ENCODE measurements at regions not wholly inside any gene's neighbourhood (a gene's known extent, or its start where the extent isn't known, plus 50 kb on each side); places are given as distances from the start of the nearest gene placed in this dataset.

DNA sequence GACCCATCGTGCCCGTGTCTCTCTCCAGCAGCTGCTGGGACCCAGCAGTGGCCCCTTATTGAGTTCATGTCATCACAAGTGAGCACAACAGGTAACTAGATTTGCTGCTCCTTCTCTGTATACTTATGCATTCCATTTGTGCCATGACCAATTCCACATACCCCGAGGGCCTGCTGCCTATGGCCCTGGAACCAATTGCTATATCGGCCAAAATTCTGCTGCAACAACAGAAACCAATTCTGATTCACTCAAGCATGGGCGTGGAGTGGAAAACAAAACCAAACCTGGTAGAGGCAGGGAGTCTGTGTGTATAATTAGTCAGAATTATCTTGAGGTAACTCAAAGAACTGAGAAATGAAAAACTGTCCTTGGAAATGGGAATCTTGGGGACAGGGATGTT lies 516.6 kb downstream of the EPHB1 start:
- H3K4me1 ChIP-seq (replicated peaks in 1 of 2; ENCODE audit: control insufficient read depth in 2 of 2, insufficient read depth in 2 of 2, low read length in 2 of 2), result no peaks in the 10 kb centered on the region
- ATAC-seq (no peak), DNase-seq (ENCODE audit: extremely low read depth in 1 of 4, low spot score in 3 of 4) (no peak), FAIRE-seq (no peak)
- TF ChIP-seq MECOM (CRISPR knock-in tag; IDR thresholded peaks at IDR 0.05), result no peak
- no peak for TF ChIP-seq MCM3 (IDR thresholded peaks at IDR 0.05)
- no peak for TF ChIP-seq JUND (IDR thresholded peaks at IDR 0.05; ENCODE audit: borderline replicate concordance, low read depth, low read length)
- TF ChIP-seq JUND (tag; IDR thresholded peaks at IDR 0.05; ENCODE audit: borderline replicate concordance, low read depth, low read length), result no peak
- no peak for TF ChIP-seq TBL1XR1 (IDR thresholded peaks at IDR 0.05; ENCODE audit: low read length in 2 of 2)
- no peak for TF ChIP-seq SAFB (IDR thresholded peaks at IDR 0.05; ENCODE audit: borderline replicate concordance, low read depth, low read length)
- no peak for TF ChIP-seq POLR3G (IDR thresholded peaks at IDR 0.05; ENCODE audit: extremely low read depth, insufficient read length, insufficient replicate concordance)
- no peak for TF ChIP-seq MAFK (IDR thresholded peaks at IDR 0.05; ENCODE audit: low read length)
- no peak for TF ChIP-seq FOXA1 (IDR thresholded peaks at IDR 0.05; ENCODE audit: borderline replicate concordance)
- no peaks in the 10 kb centered on the region for H3K9me1 ChIP-seq (ENCODE audit: control insufficient read depth, insufficient read depth, low read length)
- WGBS (ENCODE audit: insufficient coverage, low coverage, missing lambda C conversion rate), result 0% methylated on average over 5 of the region's 5 CpGs
- H3K9me3 ChIP-seq (replicated peaks; ENCODE audit: control insufficient read depth, insufficient read depth, low read depth, low read length), result no peaks in the 10 kb centered on the region
- in situ Hi-C loops (cut with MboI) (no loop called here), intact Hi-C loops (cut with micrococcal nuclease) (no loop called here)
- no peaks in the 10 kb centered on the region for H4K20me1 ChIP-seq (replicated peaks; ENCODE audit: control insufficient read depth, insufficient read depth, low read length)
- H3K27me3 ChIP-seq (ENCODE audit: control insufficient read depth in 2 of 2, insufficient read depth in 2 of 2, low read length in 2 of 2), result no peaks in the 10 kb centered on the region
- H3K9ac ChIP-seq (ENCODE audit: insufficient read depth in 1 of 2, low read depth in 2 of 2, low read length in 2 of 2), result no peak overlapping the region
- no peak overlapping the region for H3K4me2 ChIP-seq (ENCODE audit: insufficient read depth, low read length)
- H3K27ac ChIP-seq (ENCODE audit: extremely low read depth, low read depth, low read length), result no peak overlapping the region
- ChIA-PET CTCF (ENCODE audit: low intra/inter-chr PET ratio) (no interaction called here), POLR2A (no interaction called here)
- H3K79me2 ChIP-seq (ENCODE audit: control insufficient read depth, insufficient read depth, low read length), result no peaks in the 10 kb centered on the region
- H3K36me3 ChIP-seq (ENCODE audit: control insufficient read depth, insufficient read depth, low read length), result no peaks in the 10 kb centered on the region
- H3K4me3 ChIP-seq, result no peak overlapping the region
- no TSS peak for BruUV-seq (replicated peaks)
- H2AFZ ChIP-seq (ENCODE audit: low read depth, low read length), result no peak overlapping the region

DNA sequence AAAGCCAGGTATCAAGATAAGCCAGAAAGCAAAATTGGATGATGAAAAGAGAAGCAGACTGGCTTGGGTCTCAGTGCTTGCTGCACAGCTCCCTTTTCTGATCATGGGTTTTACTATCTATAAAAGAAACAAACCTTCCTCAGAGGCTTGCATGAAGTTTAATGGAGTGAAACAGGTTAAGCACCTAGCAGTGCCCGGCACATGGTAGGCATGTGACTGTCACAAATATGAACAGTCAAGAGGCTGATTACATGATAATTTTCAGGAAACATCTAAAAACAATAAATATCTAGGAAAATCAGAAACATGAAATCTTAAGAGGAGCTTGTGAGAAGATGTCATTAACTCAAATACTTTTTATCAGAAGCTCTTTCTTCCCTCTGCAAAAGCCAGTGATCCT lies 519.2 kb downstream of the EPHB1 start:
- intact Hi-C loops (cut with micrococcal nuclease) (no loop called here), in situ Hi-C loops (cut with MboI) (no loop called here)
- Histone ChIP-seq H3K9ac (ENCODE audit: insufficient read depth in 1 of 2, low read depth in 2 of 2, low read length in 2 of 2) (no peak overlapping the region), H3K36me3 (ENCODE audit: control insufficient read depth, insufficient read depth, low read length) (no peaks in the 10 kb centered on the region), H3K79me2 (ENCODE audit: control insufficient read depth, insufficient read depth, low read length) (no peaks in the 10 kb centered on the region), H3K27me3 (ENCODE audit: control insufficient read depth in 2 of 2, insufficient read depth in 2 of 2, low read length in 2 of 2) (no peaks in the 10 kb centered on the region), H3K4me2 (ENCODE audit: insufficient read depth, low read length) (no peak overlapping the region), H2AFZ (ENCODE audit: low read depth, low read length) (no peak overlapping the region), H3K27ac (ENCODE audit: extremely low read depth, low read depth, low read length) (no peak overlapping the region), H4K20me1 (replicated peaks; ENCODE audit: control insufficient read depth, insufficient read depth, low read length) (no peaks in the 10 kb centered on the region), H3K9me3 (replicated peaks; ENCODE audit: control insufficient read depth, insufficient read depth, low read depth, low read length) (no peaks in the 10 kb centered on the region), H3K9me1 (ENCODE audit: control insufficient read depth, insufficient read depth, low read length) (no peaks in the 10 kb centered on the region), H3K4me1 (replicated peaks in 1 of 2; ENCODE audit: control insufficient read depth in 2 of 2, insufficient read depth in 2 of 2, low read length in 2 of 2) (no peaks in the 10 kb centered on the region), H3K4me3 (no peak overlapping the region)
- POLR2A ChIA-PET, result no interaction called here
- ATAC-seq, result no peak
- TF ChIP-seq ZNF75A (CRISPR knock-in tag; IDR thresholded peaks at IDR 0.05) (no peak), E2F8 (IDR thresholded peaks at IDR 0.05; ENCODE audit: low read depth, partially characterized antibody) (no peak), IFI16 (CRISPR knock-in tag; IDR thresholded peaks at IDR 0.05) (no peak), HMG20A (CRISPR knock-in tag; conservative IDR thresholded peaks at IDR 0.05) (no peak), PHF20 (IDR thresholded peaks at IDR 0.05; ENCODE audit: partially characterized antibody) (no peak), KHSRP (IDR thresholded peaks at IDR 0.05) (no peak)
- WGBS (ENCODE audit: insufficient coverage, low coverage, missing lambda C conversion rate), result 0% methylated on average over 1 of the region's 1 CpG
- no peak for FAIRE-seq
- CTCF ChIA-PET (ENCODE audit: low intra/inter-chr PET ratio), result no interaction called here
- no TSS peak for BruUV-seq (replicated peaks)
- no peak for DNase-seq (ENCODE audit: extremely low read depth in 1 of 4, low spot score in 3 of 4)

Measured in K562 (cell line).